GM21825 (cell line): ENCODE measurements at regions not wholly inside any gene's neighbourhood (a gene's known extent, or its start where the extent isn't known, plus 50 kb on each side); places are given as distances from the start of the nearest gene placed in this dataset.
"Not testable (repeated sequence)": the region's sequence is repeated elsewhere in the genome, so short reads cannot be mapped to it uniquely, and the experiment has no call there.

ENCODE experiments used
- ATAC-seq: cut with Tn5 transposase; IDR thresholded peaks from one replicate; pipeline ENCODE4 v1.9.1; 2021; ENCODE audit warnings: mild to moderate bottlenecking, moderate library complexity; ENCODE audit not compliant: unreplicated experiment

DNA sequence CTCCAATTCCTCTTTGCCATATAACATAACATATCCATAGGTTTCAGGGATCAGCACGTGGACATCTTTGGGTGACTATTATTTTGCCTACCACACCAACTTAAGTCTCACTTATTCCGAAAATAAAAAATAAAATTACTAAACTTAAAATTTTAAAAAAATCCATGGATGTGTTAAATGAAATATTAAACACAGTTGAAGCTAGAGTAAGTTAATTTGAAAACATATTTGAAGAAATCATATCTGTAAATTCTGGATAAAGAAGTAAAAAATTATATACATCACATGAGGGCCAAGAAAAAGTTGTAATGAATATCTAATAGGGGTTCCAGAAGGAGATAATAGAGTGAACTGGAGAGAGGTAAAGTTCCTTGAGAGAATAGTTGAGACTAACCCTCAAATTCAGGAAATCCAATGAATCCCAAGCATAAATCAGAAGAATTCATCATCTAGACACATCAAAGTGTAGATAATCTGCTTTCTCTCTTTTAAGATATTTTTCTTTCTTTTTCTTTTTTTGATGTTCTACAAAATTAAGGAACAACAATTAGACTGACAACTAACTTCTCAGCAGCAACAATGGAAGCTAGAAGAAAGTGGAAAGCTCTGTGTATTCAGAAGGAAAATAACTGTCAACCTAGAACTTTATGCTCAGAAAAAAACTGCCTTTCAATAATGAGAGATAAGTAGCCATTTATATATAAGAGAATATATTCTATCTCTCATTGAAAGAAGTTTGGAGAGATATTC is 147.4 kb downstream of the ABHD5 start:
- no peak for ATAC-seq

DNA sequence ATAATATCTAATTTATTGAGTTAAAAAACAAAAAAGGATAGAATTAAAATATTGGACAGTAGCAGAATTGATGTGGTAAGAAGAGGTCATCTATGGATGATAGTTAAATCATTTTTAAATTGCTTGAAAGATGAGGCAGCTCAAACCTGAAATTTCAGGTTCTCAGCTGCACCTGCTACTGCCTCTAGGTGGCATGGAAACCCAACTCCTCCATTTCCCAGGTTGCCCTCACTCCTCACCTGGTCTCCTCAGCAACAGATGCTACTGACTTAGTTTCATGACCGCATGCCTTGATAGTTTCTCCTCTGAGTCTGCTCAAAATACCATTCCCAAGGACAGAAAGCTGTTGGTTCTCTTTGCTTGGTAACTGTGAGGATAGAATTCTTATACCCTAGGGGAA is 148.1 kb downstream of the ABHD5 start:
- ATAC-seq, result no peak

DNA sequence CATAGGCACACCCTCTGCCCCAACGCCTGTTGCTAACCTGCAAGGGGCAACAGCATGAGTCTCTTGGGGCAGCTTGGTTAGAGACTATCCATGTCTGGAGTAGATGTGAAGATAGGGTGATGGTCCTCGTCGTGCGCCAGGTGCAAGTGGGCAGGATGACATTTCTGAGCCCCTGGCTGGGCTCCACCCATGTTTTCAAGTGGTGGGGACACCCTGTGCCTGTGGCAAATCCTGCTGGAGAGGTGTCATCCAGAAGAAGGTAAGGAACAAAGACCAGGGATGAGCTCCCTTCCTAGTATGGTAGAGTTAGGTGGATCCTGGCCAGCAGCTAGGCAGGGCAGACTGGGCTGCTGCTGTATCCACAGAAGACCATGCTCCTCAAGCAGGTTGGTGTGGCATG is 152.6 kb downstream of the ABHD5 start:
- no peak for ATAC-seq

DNA sequence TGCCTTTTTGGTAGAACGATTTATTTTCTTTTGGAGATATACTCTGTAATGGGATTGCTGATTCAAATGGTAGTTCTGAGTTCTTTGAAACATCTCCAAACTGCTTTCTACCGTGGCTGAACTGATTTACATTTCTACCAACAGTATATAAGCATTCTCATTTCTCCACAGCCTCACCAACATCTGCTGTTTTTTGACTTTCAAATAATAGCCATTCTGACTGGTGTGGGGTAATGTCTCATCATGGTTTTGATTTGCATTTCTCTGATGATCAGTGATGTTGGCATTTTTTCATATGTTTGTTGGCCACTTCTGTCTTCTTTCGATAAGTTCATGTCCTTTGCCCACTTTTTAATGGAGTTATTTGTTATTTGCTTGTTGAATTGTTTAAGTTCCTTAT is 154.0 kb downstream of the ABHD5 start:
- no peak for ATAC-seq

DNA sequence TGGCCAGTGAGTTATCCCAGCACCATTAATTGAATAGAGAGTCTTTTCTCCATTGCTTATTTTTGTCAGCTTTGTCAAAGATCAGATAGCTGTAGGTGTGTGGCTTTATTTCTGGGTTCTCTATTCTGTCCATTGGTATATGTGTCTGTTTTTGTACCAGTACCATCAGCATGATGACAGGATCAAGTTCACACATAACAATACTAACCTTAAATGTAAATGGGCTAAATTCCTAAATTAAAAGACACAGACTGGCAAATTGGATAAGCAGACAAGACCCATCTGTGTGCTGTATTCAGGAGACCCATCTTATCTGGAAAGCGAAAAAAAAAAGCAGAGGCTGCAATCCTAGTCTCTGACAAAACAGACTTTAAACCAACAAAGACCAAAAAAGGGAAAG is 154.8 kb downstream of the ABHD5 start:
- not testable (repeated sequence) for ATAC-seq

DNA sequence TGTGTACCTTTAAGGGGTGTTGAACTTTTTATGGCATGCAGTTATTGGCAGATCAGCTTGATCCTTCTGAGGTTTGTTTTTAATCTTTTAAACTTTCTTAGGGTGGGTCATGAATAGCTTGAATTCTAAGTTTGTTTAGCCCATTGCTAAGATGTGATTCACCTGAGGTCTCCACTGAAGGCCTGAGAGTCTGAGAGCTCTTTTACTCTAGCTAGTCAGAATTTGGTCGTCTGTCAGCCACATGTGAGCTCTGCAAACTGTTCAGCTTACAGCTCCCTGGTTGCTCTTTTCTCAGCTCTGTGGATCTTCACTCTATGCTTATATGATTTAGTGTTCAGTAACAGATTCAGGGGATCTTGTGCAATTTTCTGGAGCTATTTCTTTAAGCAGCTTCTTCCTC is 161.3 kb downstream of the ABHD5 start:
- ATAC-seq, result no peak

DNA sequence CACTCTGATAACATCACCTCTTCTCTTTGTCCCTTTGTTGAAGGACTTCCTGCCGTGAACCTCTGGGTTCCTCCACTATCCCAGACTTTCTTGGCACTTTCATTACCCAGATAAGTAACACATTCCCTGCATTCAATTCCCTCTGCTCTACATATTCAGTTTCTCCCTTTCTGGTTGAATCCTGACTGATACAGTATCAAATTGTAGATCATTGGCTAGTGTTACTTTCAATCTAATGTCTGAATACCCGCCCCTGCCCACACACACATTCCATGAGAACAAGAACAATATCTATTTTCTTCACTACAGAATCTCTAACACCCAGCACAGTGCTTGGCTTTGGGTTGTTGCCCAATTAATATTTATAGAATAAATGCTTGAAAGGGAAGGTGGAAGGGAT is 163.5 kb downstream of the ABHD5 start:
- ATAC-seq, result no peak

DNA sequence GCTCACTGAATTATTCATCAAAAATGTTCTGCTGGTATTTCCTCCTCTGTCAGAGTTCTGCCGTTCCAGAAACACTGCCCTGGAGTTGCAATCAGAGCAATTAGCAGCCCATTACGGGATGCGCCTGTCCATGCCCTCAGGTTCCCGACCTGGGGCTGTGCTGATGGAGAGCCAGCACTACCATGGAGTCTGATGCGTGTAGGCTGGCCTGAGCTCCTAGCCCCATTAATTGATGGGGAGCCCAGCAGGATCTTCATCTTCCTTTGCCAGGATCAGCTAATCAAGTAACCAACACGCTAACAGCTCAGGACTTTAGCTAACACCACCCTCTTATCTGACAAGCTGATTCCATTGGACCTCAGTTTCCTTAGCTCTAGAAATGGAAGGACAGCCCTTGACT is 164.2 kb downstream of the ABHD5 start:
- ATAC-seq, result no peak

DNA sequence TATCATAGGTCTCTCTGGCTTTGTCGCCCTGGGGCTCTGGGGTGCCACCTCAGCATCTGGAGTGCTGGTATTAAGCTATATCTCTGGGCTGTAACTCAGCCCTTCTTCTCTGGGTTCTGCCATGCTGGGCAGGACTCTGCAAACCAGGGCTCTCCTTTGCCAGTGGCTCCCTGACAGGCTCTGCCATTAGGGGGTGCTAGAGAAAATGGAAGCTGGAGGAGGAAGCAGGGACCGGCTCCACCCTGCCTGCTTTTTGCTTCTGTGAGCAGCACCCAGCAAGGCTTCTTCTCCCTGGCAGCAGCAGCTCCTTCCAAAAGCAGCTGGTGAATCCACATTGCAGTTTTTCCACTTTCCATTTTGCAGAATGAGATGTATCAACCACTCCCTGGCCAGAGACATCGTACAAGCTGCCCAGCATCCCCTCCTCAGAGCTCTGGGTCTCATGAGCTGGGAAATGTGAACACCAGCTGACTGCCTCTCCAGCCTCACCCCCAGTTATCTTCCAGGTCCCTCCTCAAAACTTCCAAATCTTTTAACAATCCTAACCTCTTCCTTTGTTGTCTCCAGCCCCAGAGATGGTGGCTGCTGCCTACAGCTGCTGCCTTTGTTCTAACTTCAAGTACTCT is 165.0 kb downstream of the ABHD5 start:
- ATAC-seq, result no peak

DNA sequence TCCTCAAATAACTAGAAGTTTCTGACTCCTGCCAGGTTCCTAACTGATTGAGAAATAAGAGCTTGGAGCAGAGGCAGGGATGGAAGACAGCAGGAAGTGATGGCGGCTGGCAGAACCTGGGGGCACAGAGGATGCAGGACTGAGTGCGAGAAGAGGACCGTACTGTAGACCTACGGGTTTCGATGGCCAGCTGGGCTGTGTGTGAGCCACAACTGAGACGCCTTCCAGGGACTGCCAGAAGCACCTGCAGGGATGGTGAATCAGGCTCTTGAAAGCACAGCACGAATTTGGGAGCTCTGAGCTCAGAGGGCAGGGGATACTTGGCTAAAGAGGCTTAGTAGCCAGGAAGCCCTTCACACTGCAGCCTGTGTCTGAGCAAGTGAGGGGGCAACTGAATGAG is 165.6 kb downstream of the ABHD5 start:
- no peak for ATAC-seq

DNA sequence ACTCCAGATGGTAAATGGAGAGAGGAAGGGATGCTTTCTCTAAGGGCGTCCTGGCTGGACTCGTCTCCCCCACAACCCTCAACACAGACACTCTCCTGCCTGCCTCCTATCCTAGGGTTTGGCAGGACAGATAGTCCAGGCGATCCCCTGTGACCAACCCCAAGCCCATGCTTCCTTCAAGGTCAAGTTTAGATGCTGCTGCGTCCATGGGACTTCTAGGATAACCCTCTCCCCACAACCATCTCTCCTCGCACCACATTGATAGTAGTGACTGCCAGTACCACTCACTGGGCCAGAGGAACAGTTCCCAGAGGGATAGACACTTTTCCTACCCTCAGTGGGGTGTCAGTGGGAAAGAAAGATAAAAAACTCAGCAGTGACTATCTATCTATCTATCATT is 166.0 kb downstream of the ABHD5 start:
- ATAC-seq, result no peak

DNA sequence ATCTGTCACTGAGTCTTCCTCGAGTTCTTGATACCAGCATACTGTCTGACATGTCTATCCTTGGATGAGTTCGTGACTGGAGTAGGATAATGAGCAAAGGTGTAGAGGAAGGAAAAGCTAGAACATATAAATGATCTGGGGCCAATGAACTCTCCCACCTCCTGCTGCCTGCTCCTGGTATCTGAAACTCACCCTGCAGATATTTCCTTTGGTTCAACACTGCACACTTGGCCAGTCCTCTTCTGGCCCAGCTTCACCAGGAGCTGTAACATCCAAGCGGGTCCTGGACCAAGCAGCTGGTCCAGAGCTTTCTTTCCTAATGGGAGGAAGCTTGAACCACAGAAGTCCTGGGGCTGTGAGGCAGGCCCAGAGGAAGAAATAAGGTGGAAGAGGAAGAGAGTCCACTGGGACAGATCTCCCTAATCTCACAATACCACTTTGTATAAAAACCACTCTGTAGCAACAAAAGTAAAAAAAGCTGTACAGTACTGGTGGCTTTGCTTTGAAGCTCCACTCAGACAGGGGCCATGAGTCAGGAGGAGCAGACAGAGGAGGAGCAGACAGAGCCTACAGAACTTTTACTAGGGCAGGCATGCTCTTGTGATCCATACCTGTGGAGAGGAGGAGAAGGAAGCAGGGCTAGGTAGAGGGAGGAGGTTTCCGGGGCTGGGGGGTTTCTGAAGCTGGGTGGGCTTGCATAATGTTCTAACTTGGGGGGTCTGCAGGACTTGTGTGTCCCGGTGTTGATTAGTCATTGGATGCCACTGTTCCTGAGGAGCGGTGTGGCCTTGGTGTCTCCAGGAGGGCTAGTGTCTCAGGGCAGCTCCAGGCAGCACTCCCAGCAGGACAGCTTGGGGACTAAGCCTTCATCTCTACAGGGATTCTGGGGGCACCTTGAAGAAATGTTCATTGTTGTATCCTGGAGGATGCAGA is 166.9 kb downstream of the ABHD5 start:
- ATAC-seq, result no peak

DNA sequence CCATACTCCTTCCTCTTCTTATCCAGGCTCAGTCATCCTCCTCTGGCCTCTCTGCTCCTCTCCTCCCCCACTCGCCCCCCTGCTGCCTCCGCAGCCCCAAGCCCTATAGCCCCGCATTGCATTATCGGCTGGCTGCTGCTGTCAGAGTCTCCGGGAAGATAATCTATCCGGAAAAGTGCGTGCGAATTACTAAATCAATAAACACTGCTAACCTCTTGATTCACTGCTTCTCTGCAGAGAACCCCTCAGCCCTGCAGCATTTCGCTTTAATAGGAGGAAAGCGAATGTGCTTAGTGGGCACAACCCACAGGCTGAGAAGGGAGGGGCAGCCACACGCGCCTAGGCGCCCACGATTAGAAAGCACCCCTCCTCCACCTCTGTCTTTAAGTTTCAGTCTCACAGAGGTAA is 167.6 kb downstream of the ABHD5 start:
- no peak for ATAC-seq

DNA sequence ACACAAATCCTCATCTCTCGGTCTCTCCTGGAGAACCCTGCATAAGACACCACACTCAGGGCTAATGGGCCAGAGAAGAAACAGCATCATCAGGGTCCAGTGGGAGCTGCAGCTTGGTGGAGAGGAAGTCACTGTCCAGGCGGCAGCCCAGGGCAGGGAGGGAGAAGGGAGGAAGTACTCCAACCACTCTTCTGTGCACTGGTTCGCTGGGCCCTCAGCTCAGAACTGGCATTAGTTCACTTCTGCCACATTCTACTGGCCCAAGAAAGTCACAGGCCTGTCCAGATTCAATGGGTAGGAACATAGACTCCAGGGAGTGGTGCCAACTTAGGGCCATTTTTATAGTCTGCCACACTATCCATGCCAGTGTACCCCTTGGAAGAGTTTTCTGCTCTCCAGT is 169.0 kb downstream of the ABHD5 start:
- ATAC-seq, result no peak

DNA sequence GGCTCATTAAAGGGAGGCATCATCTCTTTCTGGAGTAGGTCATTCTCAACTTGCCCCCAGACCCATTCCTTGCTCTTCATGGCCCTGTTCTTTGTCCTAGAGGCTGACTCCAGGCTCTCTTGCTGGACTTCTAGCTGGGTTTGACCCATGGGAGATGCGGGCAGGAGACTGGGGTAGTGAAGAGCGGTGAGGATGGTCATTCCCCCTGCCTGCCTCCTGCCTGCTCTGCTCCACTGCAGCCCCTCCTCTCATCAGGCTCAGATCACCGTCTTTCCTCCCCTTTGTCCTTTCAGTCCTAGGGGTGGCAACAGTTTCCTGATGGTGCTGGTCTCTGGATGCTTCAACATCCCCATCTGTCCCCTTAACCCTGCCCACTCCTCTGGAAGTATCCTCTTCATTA is 170.9 kb downstream of the ABHD5 start:
- no peak for ATAC-seq

DNA sequence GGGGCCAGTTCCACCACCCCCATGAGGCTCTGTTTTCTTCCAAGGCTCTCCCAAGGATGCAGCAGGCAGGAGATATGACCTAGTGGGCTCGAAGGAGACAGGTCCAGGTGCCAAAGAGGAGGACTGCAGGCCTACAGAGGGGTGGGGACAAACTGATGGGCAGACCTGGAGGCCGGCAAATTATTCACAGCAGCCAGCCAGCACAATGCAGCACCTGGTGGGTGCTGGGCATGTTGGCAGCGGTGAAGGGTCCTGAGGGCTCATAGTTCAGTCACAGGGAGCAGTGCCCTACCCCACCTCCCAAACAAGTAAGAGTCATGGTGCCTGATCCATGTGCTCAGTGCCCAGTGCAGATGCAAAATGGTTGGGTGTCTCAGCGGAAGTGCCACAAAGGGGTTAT is 171.7 kb downstream of the ABHD5 start:
- no peak for ATAC-seq

DNA sequence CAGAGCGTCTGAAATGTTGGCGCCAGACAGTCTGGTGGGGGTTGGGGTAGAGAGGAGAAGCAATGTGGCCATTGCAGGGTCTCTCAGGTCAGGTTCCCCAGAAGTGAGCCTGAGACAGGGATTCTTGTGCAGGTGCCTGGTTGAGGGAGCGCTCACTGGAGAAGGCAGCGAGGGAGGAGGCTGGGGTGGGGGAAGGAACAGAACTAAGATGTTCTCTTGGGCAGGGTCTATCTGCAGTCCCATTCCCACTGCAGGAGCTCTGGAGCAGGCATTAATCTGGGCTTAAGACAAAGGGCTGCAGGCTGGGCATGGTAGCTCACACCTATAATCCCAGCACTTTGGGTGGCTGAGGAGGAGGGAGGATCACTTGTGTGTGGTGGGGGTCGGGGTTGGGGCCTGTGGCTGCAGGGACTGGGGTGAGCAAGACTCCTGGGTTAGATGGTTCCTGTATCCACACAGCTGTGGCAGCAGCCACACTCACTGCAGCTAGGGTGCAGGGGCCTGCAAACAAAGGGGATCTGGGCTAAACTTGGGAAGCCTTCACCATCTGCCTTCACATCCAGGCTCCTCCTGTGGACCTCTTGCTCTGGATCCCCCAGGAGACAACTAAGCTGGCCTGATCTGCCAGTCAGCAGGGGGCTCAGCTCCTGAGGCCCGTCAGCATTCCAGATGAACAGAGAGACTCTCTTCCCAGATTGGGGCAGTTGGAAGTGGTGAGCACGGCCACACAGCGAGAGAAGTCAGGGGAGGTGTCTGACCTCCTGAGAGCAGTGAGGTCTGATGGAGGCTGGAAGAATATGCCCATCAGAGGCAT is 172.5 kb downstream of the ABHD5 start:
- ATAC-seq, result no peak

DNA sequence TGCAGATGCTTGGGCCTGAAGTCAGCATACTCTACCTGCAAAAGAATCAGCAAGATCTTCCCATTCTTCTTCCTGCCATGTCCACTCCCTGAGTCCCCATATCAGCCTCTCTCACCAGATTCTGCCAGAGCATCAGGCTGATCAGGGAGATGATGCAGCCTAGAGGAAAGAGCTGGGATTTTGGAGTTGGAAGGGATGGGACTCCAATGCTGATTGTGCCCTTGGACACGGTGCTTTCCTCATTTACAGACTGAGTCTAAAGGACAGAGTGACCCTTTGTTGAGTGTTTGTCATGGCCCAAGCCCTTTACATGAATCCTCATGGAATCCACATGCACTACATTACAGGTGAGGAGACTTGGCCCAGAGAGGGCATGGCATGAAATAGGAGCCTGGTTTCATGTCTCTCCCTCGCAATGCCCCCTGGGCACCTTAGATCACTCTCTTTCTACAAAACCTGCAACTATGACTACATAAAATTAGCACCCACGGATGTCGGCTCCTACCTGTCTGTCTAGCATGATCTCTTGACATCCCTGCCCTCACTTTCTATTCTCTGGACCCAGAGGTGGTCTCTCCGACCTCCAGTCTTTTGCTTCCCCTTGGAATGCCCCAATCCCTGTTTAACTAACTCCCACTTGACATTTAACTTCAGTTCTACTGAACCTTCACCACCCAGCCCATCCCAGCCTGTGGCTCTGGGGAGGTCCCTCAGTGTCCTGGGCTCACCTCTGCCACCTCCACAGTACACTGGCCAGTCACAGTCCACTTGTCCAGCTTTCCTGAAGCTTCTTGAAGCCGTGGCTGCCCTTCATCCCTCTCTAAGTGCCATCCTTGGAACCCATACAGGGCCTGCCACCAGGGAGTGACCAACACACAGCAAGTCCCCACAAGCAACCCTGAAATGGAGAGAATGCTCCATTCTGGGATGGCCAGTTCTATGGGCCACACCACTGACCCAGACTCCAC is 173.5 kb downstream of the ABHD5 start:
- no peak for ATAC-seq

DNA sequence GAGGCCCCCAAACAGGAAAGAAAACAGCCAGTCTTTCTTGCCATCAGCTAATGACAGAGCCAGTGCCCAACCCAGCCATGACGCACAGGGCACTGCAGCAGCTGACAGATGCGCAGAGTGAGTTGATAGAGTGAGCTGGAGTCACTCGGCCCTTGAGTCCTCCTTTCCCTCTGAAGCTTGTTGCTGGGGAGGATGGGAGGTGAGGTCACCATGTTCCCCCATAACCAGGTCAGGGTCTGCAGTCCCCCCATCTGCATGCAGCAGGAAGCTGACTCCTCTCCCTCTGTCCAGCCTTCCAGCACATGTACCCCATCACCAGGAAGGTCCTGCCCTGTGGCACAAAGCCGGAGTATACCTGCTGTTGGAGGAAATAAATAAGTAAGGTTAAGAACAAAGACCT is 174.6 kb downstream of the ABHD5 start:
- no peak for ATAC-seq
